GM21360 (cell line): ENCODE measurements at regions not wholly inside any gene's neighbourhood (a gene's known extent, or its start where the extent isn't known, plus 50 kb on each side); places are given as distances from the start of the nearest gene placed in this dataset.

Source experiments
- ATAC-seq: cut with Tn5 transposase; IDR thresholded peaks from one replicate; pipeline ENCODE4 v1.9.1; 2021; ENCODE audit warnings: mild to moderate bottlenecking, moderate library complexity; ENCODE audit not compliant: unreplicated experiment

- ATAC-seq, result no peak
These were observed 133.9 kb upstream of the PFN2 start for GRCh38 chr3:150104564-150104963.

DNA sequence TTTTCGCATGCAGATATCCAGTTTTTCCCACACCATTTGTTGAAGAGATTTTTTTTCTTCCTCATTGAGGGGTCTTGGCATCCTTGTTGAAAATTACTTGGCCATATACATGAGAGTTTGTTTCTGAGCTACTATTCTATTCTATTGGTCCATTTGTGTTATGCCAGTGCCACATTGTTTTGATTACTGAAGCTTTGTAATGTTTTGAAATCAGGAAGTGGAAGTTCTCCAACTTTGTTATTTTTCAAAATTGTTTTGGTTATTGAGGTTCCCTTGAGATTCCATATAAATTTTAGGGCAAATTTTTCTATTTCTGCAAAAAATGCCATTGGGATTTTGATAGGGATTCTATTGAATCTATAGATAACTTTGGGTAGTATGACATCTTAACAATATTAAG lies 130.3 kb upstream of the PFN2 start:
- no peak for ATAC-seq

GRCh38 chr3:150098621-150099020 lies 127.9 kb upstream of the PFN2 start:
- ATAC-seq, result no peak

- ATAC-seq, result no peak
These were observed 126.8 kb upstream of the PFN2 start for GRCh38 chr3:150097588-150097890.

GRCh38 chr3:150096700-150097587 lies 126.2 kb upstream of the PFN2 start:
- ATAC-seq, result no peak

DNA sequence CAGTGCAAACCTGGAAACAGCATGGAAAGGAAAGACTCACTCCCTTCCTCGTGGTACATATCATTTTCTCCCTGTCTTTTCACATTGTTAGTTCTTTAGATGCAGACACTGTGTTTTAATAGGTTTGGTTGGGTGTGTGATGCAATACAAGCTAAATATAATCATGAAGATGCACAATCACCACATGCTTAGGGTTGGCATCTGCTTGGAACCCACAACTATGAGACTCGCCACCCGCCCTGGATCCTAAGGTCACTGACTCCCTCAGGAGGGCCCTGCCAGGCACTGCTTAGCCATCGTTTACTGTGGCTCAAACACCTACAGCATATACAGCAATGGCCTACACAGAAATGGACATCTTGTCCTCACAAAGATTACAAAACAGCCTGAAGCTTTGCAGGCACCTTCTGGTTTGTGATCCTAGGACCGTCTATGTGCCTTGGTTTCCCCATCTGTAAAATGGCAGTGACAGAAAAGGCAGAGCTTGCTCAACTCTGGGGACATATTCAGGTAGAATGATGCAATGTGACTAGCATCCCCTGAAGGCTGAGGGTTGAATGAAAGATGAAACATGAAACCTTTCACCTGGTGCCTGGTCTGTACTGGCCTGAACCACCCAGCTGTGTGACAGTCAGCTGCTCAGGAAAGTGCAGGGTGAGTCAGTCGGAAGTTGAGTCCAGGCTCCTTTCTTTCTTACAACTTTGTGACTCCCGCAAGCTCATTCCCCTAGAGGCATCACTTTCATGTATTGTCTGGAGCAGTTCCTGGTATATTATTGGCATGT lies 123.6 kb upstream of the PFN2 start:
- ATAC-seq, result no peak

DNA sequence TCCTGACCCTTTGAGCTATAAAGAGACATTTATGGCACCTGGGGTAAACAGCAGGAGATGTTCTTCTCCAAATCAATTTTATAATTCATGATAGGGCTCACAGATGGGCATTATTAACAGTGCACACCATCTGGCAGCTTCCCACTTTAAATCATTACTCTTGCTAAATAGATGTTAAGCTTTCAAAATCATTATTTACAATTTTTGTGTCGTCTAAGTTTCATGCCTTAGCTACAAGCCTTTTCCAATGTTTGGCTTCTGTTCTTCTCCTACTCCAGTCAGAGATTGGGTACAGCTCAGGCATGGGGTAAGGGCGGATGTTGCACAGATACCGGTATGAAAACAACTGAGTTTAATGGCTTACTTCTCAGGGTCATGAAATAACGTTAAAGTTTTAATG lies 120.9 kb upstream of the PFN2 start:
- ATAC-seq, result no peak

DNA sequence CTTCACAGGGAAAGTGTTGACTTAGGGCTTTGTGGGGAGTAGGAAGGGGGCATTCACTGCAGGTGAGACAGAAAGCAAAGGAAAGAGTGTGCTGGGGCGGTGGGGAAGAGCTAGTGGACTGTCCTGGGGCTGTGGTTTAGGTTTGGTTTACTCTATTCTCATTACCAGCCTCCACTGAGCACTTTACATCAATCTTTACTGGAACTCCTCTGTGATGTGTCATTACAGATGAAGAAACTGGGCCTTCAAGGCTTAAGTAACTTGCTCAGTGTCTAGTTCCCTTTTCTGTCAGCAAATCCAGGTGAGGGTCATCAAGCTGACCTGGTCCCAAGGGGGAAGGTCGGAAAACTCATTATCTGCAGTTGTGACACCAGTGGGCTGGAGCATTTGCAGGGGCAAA lies 120.2 kb upstream of the PFN2 start:
- ATAC-seq, result no peak

DNA sequence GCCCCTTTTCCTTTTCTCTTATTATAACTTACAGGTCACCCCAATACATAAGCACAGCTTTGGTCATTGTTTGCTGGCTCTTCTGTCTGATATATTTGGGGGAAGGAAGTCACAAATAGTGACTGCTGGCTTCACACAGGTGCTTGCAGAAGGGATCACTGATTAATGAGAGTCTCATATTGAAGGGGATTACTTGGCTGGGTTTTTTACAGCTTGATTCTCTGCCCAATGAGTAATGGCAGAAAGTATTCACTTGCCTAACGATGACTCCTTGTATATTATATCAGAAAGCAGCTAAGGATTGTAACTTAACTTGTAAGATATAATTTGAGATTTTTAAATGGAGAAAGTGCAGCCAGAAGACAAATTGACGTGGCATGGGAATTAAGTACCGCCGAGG lies 119.3 kb upstream of the PFN2 start:
- ATAC-seq, result no peak

- ATAC-seq, result no peak
These were observed 113.4 kb upstream of the PFN2 start for GRCh38 chr3:150084128-150084527.

DNA sequence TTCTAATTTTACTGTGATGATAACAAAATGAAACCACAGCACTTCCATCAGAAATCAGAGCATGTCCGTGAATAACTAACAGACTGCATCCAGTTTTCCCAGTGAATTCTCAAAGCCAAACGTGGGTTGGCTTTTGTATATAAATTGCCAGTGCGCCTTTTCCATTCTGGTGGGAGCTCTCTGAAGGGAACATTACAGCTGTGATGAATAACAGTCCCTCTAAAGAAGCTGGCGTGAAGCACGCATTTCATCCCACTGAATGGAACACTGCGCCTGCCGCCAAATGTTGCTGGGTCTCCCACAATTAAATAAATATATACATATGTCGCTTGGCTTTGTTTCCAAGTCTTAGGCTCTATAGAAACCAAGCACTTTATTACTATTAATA lies 113.0 kb upstream of the PFN2 start:
- ATAC-seq, result no peak

GRCh38 chr3:150082898-150083654 lies 112.4 kb upstream of the PFN2 start:
- no peak for ATAC-seq

- ATAC-seq, result no peak
These were observed 110.4 kb upstream of the PFN2 start for GRCh38 chr3:150081084-150081483.

DNA sequence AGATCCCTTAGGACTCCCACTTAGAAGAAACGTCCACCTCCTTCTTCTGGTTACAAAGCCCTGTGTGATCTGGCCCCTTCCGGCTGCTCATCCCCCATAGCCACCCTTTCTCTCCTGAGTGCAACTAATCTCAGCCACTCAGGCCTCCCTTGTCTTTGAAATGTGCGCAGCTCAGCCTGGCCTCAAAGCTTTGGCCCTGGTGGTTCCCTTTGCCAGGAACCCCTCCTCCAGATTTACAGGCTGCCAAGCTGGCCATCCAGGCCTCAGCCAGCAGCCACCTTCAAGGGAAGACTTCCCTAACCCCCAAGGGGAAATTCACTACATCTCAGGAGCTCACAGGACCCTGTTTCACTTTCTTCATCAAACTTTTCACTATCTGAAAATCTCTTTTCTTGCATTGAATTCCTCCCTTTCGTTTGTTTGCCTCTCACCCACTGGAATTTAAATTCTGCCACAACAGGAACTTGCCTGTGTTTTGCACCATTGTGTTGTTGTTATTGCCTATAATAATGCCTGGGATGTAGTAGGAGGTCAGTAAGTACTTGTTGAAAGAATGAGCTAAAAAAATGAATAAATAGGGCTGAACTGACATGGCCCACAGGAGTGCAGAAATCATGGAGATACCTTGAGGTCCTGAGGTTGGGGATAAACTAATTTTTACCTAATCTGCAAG lies 109.5 kb upstream of the PFN2 start:
- no peak for ATAC-seq

GRCh38 chr3:150079029-150079739 lies 108.5 kb upstream of the PFN2 start:
- no peak for ATAC-seq

- no peak for ATAC-seq
These were observed 107.0 kb upstream of the PFN2 start for GRCh38 chr3:150077581-150078247.

DNA sequence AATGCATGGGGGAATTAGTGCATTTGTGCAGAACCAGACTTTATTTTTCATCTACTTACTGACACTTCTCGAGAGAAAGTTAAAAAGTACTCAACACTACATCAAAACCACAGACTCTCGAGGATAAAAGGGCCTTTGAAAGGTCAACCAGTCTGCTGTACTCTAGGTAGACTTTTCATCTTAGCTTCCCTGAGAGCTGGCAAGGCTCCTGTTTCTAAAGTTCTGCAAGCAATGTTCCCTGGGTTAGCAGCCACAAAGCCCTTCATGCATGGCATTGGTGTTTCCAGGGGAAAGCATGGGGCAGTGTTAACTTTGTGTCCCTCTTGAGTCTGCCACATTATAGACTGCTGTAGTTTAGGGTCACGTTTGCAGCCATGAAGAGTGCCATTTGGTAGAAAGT lies 106.4 kb upstream of the PFN2 start:
- no peak for ATAC-seq

- ATAC-seq, result no peak
These were observed 105.7 kb upstream of the PFN2 start for GRCh38 chr3:150076443-150076842.

GRCh38 chr3:150075417-150075865 lies 104.7 kb upstream of the PFN2 start:
- no peak for ATAC-seq
